HFFc6 (cell line): ENCODE measurements at regions not wholly inside any gene's neighbourhood (a gene's known extent, or its start where the extent isn't known, plus 50 kb on each side); places are given as distances from the start of the nearest gene placed in this dataset.
A peak's percentile ranks its signal among the peaks of the same experiment; 100 is the strongest.

Experiments
- DNase-seq: peaks from one replicate; pipeline ENCODE4 v3.0.0-alpha.2; 2018
- H3K27ac Mint-ChIP-seq: 2 replicates; pipeline ENCODE4 v1.8.0; 2020; ENCODE audit warnings: mild to moderate bottlenecking, mixed read lengths
- H3K27me3 Mint-ChIP-seq: 2 replicates; pipeline ENCODE4 v1.8.0; 2021; ENCODE audit warnings: mild to moderate bottlenecking, moderate library complexity, mixed read lengths; ENCODE audit not compliant: insufficient read depth
- H3K36me3 Mint-ChIP-seq: 2 replicates; pipeline ENCODE4 v1.8.0; 2021; ENCODE audit warnings: low read depth, mixed read lengths
- H3K4me1 Mint-ChIP-seq: 2 replicates; pipeline ENCODE4 v1.8.0; 2020; ENCODE audit warnings: low read depth, mixed read lengths
- H3K4me3 Mint-ChIP-seq: 2 replicates; pipeline ENCODE4 v1.8.0; 2020; ENCODE audit warnings: mild to moderate bottlenecking, moderate library complexity, mixed read lengths
- H3K9me3 Mint-ChIP-seq: 2 replicates; pipeline ENCODE4 v1.8.0; 2020; ENCODE audit warnings: mild to moderate bottlenecking, mixed read lengths
- TF ChIP-seq, protein P1 (sequence below): fragments of 200-600 bp; sonication (generic); IDR thresholded peaks from 2 replicates; pipeline ENCODE4 v1.5.0; 2021; ENCODE audit warnings: antibody characterized with exemption, mild to moderate bottlenecking

DNA sequence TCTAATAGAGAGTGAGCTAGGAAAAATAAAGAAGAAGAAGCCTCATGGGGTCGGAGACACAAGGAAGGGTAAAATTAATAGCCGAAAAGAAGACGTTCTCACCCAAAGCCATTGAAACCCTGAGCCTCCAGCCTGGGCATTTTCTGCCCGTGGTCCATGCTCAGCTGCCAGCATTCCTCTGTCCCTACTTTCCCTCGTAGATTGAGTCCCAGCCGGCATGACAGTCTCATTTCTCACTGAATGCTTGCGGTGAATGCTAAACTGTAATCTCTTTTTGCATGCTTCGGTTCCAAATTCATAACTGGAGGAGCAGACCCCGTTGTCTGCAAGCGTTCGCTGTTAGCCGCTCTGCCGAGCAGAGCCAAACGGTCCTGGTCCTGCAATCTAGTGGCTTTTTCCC lies 54.0 kb upstream of the COX10 start:
- TF ChIP-seq, protein P1, sequence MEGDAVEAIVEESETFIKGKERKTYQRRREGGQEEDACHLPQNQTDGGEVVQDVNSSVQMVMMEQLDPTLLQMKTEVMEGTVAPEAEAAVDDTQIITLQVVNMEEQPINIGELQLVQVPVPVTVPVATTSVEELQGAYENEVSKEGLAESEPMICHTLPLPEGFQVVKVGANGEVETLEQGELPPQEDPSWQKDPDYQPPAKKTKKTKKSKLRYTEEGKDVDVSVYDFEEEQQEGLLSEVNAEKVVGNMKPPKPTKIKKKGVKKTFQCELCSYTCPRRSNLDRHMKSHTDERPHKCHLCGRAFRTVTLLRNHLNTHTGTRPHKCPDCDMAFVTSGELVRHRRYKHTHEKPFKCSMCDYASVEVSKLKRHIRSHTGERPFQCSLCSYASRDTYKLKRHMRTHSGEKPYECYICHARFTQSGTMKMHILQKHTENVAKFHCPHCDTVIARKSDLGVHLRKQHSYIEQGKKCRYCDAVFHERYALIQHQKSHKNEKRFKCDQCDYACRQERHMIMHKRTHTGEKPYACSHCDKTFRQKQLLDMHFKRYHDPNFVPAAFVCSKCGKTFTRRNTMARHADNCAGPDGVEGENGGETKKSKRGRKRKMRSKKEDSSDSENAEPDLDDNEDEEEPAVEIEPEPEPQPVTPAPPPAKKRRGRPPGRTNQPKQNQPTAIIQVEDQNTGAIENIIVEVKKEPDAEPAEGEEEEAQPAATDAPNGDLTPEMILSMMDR: no peak
- H3K4me3 Mint-ChIP-seq: no peak overlapping the region
- H3K4me1 Mint-ChIP-seq: peaks cover 13% of the 10 kb centered on the region
- H3K27ac Mint-ChIP-seq: no peak overlapping the region
- H3K36me3 Mint-ChIP-seq: no peaks in the 10 kb centered on the region
- H3K9me3 Mint-ChIP-seq: no peaks in the 10 kb centered on the region
- peaks cover 5% of the 10 kb centered on the region; the same call in 1 of the 2 replicates for H3K27me3 Mint-ChIP-seq
- no peak for DNase-seq

GRCh38 chr17:14016858-14017257 lies 52.4 kb upstream of the COX10 start:
- TF ChIP-seq, protein P1: no peak
- Mint-ChIP-seq H3K4me3 (no peak overlapping the region), H3K4me1 (peaks cover 13% of the 10 kb centered on the region), H3K36me3 (no peaks in the 10 kb centered on the region), H3K27me3 (peaks cover 5% of the 10 kb centered on the region; the same call in 1 of the 2 replicates), H3K9me3 (no peaks in the 10 kb centered on the region), H3K27ac (no peak overlapping the region)
- no peak for DNase-seq

DNA sequence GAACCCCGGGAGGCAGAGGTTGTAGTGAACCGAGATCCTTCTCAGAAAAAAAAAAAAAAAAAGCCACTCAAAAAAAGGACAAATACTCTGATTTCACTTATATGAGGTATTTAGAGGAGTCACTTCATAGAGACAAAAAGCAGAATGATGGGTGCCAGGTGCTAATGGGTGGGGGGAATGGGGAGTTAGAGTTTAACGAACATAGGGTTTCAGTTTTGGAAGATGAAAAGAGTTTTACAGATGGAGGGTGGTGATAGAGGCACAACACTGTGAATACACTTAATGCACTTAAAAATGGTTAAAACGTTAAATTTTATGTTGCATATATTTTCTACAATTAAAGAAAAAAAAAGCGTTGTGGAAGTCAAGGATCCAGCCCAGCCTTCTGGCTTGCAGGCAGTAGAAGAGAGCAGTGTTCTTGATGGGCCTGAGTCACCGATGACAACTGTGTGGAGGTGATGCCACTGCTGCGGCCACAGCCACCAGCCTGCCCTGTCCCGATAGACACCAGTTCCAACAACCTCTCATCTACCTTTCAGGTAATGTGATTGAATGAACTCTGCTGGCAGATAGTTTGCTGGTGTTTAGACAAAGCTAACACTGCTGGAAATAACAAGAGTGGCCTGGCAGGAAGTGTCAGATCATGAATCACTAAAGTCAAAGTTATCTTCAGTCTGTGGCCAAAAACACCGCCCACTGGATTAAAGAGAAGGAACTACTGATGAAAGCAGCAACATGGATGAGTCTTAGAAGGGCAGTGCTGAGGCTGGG lies 49.9 kb upstream of the COX10 start:
- TF ChIP-seq, protein P1: no peak; the same call in 1 of the 2 replicates
- peak overlapping the region; percentile 33; the same call in 1 of the 2 replicates for H3K27ac Mint-ChIP-seq
- peaks cover 13% of the 10 kb centered on the region for H3K4me1 Mint-ChIP-seq
- peaks cover 5% of the 10 kb centered on the region; the same call in 1 of the 2 replicates for H3K27me3 Mint-ChIP-seq
- no peak overlapping the region for H3K4me3 Mint-ChIP-seq
- no peaks in the 10 kb centered on the region for H3K9me3 Mint-ChIP-seq
- no peaks in the 10 kb centered on the region for H3K36me3 Mint-ChIP-seq
- peak; percentile 25 for DNase-seq
